OCI-LY7 (cell line): ENCODE measurements at regions not wholly inside any gene's neighbourhood (a gene's known extent, or its start where the extent isn't known, plus 50 kb on each side); places are given as distances from the start of the nearest gene placed in this dataset.

Source experiments
- BruUV-seq: library from RNA; stranded (reverse); fragments of 400-500 nt; replicated peaks from 2 replicates; lab custom pipeline; 2021; lab: Mats Ljungman, UMichigan
- CTCF ChIA-PET: fragments of 300-600 bp; sonication (Branson Sonifier 250); formaldehyde crosslinking; loops from one replicate; lab custom pipeline; 2022; ENCODE audit warnings: antibody characterized with exemption; ENCODE audit not compliant: unreplicated experiment; lab: Charles Lee
- POLR2A ChIA-PET: fragments of 300-600 bp; sonication (Branson Sonifier 250); formaldehyde crosslinking; loops from one replicate; lab custom pipeline; 2022; ENCODE audit warnings: antibody characterized with exemption; lab: Charles Lee
- DNase-seq: peaks from one replicate; pipeline ENCODE4 v3.0.0-alpha.2; 2015; ENCODE audit warnings: low spot score
- H2AFZ ChIP-seq: fragments of 200-600 bp; sonication (generic), shearing (Covaris generic); 2 replicates; pipeline ENCODE4 v1.6.1; 2014; ENCODE audit warnings: mild to moderate bottlenecking, antibody characterized with exemption, low read length, moderate library complexity
- H3K27ac ChIP-seq: fragments of 200-600 bp; sonication (generic); 2 replicates; pipeline ENCODE4 v1.5.1; 2014; ENCODE audit warnings: mixed run types, low read depth, mild to moderate bottlenecking, moderate library complexity, low read length, inconsistent platforms; ENCODE audit not compliant: poor library complexity, severe bottlenecking
- H3K36me3 ChIP-seq: fragments of 200-600 bp; sonication (generic); 2 replicates; pipeline ENCODE4 v1.6.1; 2014; ENCODE audit warnings: mild to moderate bottlenecking, antibody characterized with exemption, low read length, moderate library complexity, mixed read lengths; ENCODE audit not compliant: insufficient read depth
- H3K4me1 ChIP-seq: fragments of 200-600 bp; sonication (generic); 2 replicates; pipeline ENCODE4 v1.5.1; 2014; ENCODE audit warnings: mild to moderate bottlenecking, low read length; ENCODE audit not compliant: insufficient read depth, poor library complexity, severe bottlenecking
- H3K4me2 ChIP-seq: fragments of 200-600 bp; sonication (generic); 2 replicates; pipeline ENCODE4 v1.6.1; 2014; ENCODE audit warnings: mild to moderate bottlenecking, low read length
- H3K4me3 ChIP-seq: fragments of 200-600 bp; sonication (generic); 2 replicates; pipeline ENCODE4 v1.5.1; 2014; ENCODE audit warnings: mild to moderate bottlenecking, low read depth, low read length; ENCODE audit not compliant: poor library complexity, severe bottlenecking
- H3K79me2 ChIP-seq: fragments of 200-600 bp; sonication (generic); 2 replicates; pipeline ENCODE4 v1.6.1; 2016; ENCODE audit warnings: low read depth, mild to moderate bottlenecking, low read length, moderate library complexity, mixed read lengths; ENCODE audit not compliant: insufficient read depth
- H3K9me2 ChIP-seq: fragments of 200-600 bp; sonication (generic); 2 replicates; pipeline ENCODE4 v1.6.1; 2016; ENCODE audit warnings: mild to moderate bottlenecking, low read length, mixed read lengths; ENCODE audit not compliant: insufficient read depth
- H3K9me3 ChIP-seq: fragments of 200-600 bp; sonication (generic); 2 replicates; pipeline ENCODE4 v1.6.1; 2014; ENCODE audit warnings: mild to moderate bottlenecking, mixed run types, low read length, mixed read lengths
- H4K20me1 ChIP-seq: fragments of 200-600 bp; sonication (generic); 2 replicates; pipeline ENCODE4 v1.6.1; 2014; ENCODE audit warnings: mild to moderate bottlenecking, antibody characterized with exemption, low read length, moderate library complexity, mixed read lengths; ENCODE audit not compliant: insufficient read depth
- EZH2phosphoT487 ChIP-seq: fragments of 200-600 bp; sonication (generic); IDR thresholded peaks from 2 replicates; pipeline ENCODE4 v1.6.1; 2018; ENCODE audit warnings: low read depth, borderline replicate concordance, mild to moderate bottlenecking, mixed run types, antibody characterized with exemption, low read length, moderate library complexity, mixed read lengths
- intact Hi-C: fragments of 100-400 bp; cut with micrococcal nuclease; formaldehyde crosslinking; loops from one replicate; pipeline ENCODE4 v1.10.0; 2022; ENCODE audit not compliant: unreplicated experiment
- TF ChIP-seq, protein P1 (sequence below): fragments of 200-600 bp; sonication (generic); conservative IDR thresholded peaks from 2 replicates; pipeline ENCODE4 v1.5.1; 2014; ENCODE audit warnings: mild to moderate bottlenecking, antibody characterized with exemption, low read length, moderate library complexity, mixed read lengths

DNA sequence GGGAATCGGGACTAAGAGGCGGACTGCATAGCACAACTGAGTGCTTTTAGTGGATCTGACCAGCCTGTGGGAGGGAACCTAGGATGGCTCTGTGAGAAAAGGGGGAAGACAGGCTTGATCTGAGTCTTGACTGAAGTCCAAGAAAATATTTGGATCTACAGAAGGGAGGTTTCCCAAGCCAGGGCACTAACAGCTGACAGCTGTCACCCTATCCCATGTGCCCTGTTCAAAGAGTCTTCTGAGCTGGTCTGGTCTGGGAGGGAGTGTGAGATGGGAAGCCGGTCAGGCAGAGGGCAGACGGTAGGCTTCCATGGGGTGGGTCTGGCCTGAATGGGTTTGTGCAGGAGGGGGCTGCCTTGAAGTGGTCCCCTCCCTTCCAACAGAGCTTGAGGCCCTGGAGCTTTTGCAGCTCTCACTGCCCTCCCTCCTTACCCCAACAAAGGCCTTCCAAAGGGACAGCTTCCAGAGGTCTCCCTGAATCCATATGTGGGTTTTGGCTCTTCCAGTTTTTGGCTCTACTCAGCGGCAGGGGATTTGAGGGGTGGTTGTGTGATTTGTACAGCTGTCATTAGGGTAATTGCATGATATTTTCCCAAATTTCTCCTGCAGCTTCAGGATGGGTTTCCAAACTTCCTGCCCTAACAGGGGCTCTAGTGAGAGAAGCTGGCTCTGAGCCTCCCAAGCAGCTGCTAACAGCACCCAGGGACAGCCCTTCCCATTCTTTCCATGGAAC lies 643.7 kb downstream of the BCOR start:
- DNase-seq: no peak
- intact Hi-C loops: no loop called here
- BruUV-seq: no TSS peak
- Histone ChIP-seq H3K4me1 (no peaks in the 10 kb centered on the region), H3K9me3 (no peaks in the 10 kb centered on the region), H3K4me3 (no peak overlapping the region), H3K27ac (no peak overlapping the region), H3K4me2 (no peak overlapping the region), H3K79me2 (no peaks in the 10 kb centered on the region), H3K9me2 (no peaks in the 10 kb centered on the region), H2AFZ (no peak overlapping the region), H4K20me1 (no peaks in the 10 kb centered on the region), H3K36me3 (no peaks in the 10 kb centered on the region)
- TF ChIP-seq, protein P1, sequence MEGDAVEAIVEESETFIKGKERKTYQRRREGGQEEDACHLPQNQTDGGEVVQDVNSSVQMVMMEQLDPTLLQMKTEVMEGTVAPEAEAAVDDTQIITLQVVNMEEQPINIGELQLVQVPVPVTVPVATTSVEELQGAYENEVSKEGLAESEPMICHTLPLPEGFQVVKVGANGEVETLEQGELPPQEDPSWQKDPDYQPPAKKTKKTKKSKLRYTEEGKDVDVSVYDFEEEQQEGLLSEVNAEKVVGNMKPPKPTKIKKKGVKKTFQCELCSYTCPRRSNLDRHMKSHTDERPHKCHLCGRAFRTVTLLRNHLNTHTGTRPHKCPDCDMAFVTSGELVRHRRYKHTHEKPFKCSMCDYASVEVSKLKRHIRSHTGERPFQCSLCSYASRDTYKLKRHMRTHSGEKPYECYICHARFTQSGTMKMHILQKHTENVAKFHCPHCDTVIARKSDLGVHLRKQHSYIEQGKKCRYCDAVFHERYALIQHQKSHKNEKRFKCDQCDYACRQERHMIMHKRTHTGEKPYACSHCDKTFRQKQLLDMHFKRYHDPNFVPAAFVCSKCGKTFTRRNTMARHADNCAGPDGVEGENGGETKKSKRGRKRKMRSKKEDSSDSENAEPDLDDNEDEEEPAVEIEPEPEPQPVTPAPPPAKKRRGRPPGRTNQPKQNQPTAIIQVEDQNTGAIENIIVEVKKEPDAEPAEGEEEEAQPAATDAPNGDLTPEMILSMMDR: no peak
- no peak for TF ChIP-seq EZH2phosphoT487
- ChIA-PET CTCF (no interaction called here), POLR2A (no interaction called here)

DNA sequence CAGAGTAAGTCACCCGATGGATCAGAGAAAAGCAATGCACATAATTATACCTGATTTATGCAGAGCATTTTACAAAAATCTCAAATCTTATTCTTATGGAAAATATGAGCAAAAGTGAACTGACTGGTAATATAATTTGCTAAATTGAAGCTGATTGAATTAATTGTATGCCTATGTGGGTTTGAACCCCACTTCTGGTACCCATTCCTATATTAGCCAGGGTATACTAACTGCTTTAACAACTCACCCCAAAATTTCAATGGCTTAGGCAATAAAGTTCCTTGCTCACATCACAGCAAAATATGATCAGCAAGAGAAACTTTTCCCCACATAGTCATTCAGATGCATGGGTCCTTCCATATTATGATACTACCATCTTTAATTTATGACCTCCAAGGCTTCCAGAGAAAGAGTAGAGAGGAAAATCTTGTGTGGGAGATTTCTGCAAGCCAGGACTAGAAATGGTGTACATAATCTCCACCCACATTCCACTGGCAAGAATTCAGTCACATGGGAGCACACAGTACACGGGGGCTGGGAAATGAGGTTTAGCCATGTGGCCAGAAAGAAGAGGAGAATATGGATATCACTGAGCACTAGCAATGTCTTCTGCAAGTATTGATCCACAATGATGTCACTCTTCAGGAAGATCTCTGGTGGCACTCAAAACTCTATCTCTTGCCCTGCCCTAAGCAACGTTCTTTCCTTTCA lies 640.7 kb downstream of the BCOR start:
- intact Hi-C loops: no loop called here

More for the DNA sequence above, 640.7 kb downstream of the BCOR start:
- DNase-seq: no peak
- H3K9me2 ChIP-seq: no peaks in the 10 kb centered on the region
- no TSS peak for BruUV-seq
- no peak overlapping the region for H3K27ac ChIP-seq
- no peaks in the 10 kb centered on the region for H4K20me1 ChIP-seq
- no peak overlapping the region for H2AFZ ChIP-seq
- H3K79me2 ChIP-seq: no peaks in the 10 kb centered on the region
- POLR2A ChIA-PET: no interaction called here
- CTCF ChIA-PET: no interaction called here
- no peaks in the 10 kb centered on the region for H3K36me3 ChIP-seq
- TF ChIP-seq, protein P1: no peak
- no peaks in the 10 kb centered on the region for H3K4me1 ChIP-seq
- no peak overlapping the region for H3K4me3 ChIP-seq
- no peak overlapping the region for H3K4me2 ChIP-seq
- H3K9me3 ChIP-seq: no peaks in the 10 kb centered on the region
